ENCODE measurements at regions not wholly inside any gene's neighbourhood (a gene's known extent, or its start where the extent isn't known, plus 50 kb on each side); places are given as distances from the start of the nearest gene placed in this dataset.

DNA sequence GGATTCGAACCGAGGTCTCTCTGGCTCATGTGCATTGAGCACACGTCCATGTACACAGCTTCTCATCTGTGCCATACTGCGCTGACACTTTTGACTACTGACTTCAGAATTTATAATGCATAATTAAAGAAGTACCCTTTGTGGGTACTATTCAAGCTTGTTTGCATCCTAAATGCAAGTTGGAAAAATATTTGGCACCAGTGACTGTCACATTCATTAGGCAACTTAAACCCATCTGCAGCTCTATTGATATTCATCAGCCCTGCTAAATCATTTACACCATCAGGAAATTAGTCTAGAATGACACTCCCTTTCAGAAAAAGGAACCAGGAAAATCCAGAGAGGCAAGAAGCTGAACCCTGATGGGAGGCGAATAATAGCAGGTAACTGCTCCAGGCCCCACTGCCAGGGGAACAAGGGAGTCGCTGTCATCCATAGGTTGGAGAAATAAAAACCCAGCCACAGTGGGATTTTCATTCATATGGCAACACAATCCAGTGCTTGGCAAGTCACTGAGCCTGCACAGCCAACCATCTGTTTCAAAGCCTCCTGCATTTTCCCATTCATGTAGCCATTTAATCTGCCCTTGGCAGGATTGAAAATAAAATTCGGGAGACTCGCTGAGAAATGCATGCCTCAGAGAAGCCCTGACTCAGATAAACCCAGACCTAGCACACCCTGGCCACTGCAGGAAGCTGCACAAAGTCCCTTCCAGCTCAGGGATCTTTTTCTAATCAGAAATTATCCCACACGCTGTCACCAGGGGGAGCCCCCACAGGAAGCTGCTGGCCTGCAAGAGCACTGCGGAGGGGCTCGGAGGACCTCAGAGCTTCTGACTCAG is 103.0 kb upstream of the VEPH1 start:
- Histone ChIP-seq H2AFZ (ENCODE audit: low read length) (peak overlapping the region; percentile 88), H3K4me1 (ENCODE audit: insufficient read depth, low read length) (no peaks in the 10 kb centered on the region), H3K23me2 (ENCODE audit: insufficient read length, low read depth, low read length, poor library complexity, severe bottlenecking) (no peaks in the 10 kb centered on the region), H3K18ac (ENCODE audit: insufficient read length, low read depth, low read length) (no peak overlapping the region), H2BK15ac (ENCODE audit: low read depth, low read length) (no peak overlapping the region), H4K8ac (replicated peaks; ENCODE audit: insufficient read length, low read depth, low read length) (no peak overlapping the region), H3K14ac (ENCODE audit: insufficient read depth, low read length) (no peak overlapping the region), H4K20me1 (ENCODE audit: control insufficient read depth, insufficient read depth, insufficient read length) (no peaks in the 10 kb centered on the region), H3K4me2 (ENCODE audit: insufficient read depth, insufficient read length, low read length) (no peak overlapping the region), H3K79me1 (ENCODE audit: insufficient read depth, low read depth, low read length, poor library complexity, severe bottlenecking) (no peaks in the 10 kb centered on the region), H3K9ac (ENCODE audit: extremely low read depth, insufficient read length, low read length) (no peak overlapping the region), H3K27me3 (ENCODE audit: insufficient read depth, low read length) (no peaks in the 10 kb centered on the region), H2BK120ac (ENCODE audit: low read depth, low read length, poor library complexity, severe bottlenecking) (no peak overlapping the region), H2BK5ac (ENCODE audit: insufficient read length, low read length) (no peak overlapping the region), H3K9me3 (ENCODE audit: control insufficient read depth, low read depth, low read length) (no peaks in the 10 kb centered on the region), H4K5ac (ENCODE audit: insufficient read length, low read depth, low read length) (no peak overlapping the region), H2AK5ac (ENCODE audit: insufficient read length, low read length) (no peak overlapping the region), H3K27ac (ENCODE audit: insufficient read length, low read depth, low read length) (no peak overlapping the region), H3K56ac (ENCODE audit: insufficient read length, low read depth, low read length) (no peak overlapping the region), H4K91ac (ENCODE audit: insufficient read length, low read depth, low read length) (no peak overlapping the region), H3K23ac (ENCODE audit: insufficient read length, low read depth, low read length) (no peak overlapping the region), H3T11ph (ENCODE audit: low read length) (no peak overlapping the region), H3K79me2 (ENCODE audit: insufficient read depth, low read length) (no peaks in the 10 kb centered on the region), H2BK12ac (ENCODE audit: insufficient read length, low read depth, low read length) (no peak overlapping the region), H3K4ac (ENCODE audit: low read depth, low read length) (no peak overlapping the region), H2BK20ac (ENCODE audit: low read depth, low read length, poor library complexity, severe bottlenecking) (no peak overlapping the region)
- Mint-ChIP-seq H3K36me3 (ENCODE audit: insufficient read depth in 1 of 3, low read depth in 3 of 3) (no peaks in the 10 kb centered on the region), H3K9me3 (no peaks in the 10 kb centered on the region; a peak in 1 of 5 replicates), H3K4me1 (peaks cover 8 to 9% of the 10 kb centered on the region in 2 experiments), H3K4me3 (no peak overlapping the region; a peak in 1 of 5 replicates), H3K27me3 (ENCODE audit: low read depth) (no peaks in the 10 kb centered on the region), H3K27ac (peak overlapping the region; percentile 26 to 84 (median 44); a peak in 2 of 7 replicates)
- WGBS (ENCODE audit: extremely low coverage, insufficient read length, low lambda C conversion rate) = no CpG with 5 or more reads among the region's 11 CpGs
- peak; percentile 88 for DNase-seq
- TF ChIP-seq, protein P1, sequence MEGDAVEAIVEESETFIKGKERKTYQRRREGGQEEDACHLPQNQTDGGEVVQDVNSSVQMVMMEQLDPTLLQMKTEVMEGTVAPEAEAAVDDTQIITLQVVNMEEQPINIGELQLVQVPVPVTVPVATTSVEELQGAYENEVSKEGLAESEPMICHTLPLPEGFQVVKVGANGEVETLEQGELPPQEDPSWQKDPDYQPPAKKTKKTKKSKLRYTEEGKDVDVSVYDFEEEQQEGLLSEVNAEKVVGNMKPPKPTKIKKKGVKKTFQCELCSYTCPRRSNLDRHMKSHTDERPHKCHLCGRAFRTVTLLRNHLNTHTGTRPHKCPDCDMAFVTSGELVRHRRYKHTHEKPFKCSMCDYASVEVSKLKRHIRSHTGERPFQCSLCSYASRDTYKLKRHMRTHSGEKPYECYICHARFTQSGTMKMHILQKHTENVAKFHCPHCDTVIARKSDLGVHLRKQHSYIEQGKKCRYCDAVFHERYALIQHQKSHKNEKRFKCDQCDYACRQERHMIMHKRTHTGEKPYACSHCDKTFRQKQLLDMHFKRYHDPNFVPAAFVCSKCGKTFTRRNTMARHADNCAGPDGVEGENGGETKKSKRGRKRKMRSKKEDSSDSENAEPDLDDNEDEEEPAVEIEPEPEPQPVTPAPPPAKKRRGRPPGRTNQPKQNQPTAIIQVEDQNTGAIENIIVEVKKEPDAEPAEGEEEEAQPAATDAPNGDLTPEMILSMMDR (conservative IDR thresholded peaks at IDR 0.05) = peak; percentile 91

Measured in H9 (cell line).